ENCODE measurements at regions not wholly inside any gene's neighbourhood (a gene's known extent, or its start where the extent isn't known, plus 50 kb on each side); places are given as distances from the start of the nearest gene placed in this dataset.
"Not testable (repeated sequence)": the region's sequence is repeated elsewhere in the genome, so short reads cannot be mapped to it uniquely, and the experiment has no call there.

DNA sequence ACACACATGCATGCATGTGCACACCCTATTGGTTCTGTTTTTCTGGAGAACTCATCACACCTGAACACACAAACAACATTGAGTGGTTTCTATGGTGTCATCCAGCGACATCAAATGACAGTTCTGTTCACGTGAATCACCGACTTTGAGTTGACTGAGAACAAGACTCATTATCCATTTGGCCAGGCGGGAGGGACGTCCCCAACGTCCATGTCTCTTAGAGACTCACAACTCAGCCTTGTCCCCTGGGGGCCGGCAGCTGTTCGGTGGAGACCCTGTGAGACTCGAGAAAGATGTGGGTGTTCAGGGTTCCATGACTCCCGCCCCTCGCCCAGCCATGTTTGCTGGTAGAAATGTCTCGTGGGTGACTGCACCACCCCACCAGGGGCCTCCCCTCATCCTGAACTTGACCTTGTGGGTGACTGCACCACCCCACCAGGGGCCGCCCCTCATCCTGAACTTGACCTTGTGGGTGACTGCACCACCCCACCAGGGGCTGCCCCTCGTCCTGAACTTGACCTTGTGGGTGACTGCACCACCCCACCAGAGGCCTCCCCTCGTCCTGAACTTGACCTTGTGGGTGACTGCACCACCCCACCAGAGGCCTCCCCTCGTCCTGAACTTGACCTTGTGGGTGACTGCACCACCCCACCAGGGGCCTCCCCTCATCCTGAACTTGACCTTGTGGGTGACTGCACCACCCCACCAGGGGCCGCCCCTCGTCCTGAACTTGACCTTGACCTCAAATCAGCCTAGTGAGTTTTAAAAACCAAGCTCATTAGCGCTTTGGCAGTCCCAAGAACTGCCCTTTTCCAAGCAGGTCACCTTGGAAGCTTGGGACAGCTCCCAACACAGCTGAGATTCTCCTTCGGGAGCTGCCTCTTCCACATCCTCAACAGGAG is 163.8 kb downstream of the SHANK2 start:
- intact Hi-C loops (cut with micrococcal nuclease); DNase-seq; ATAC-seq: not testable (repeated sequence)

DNA sequence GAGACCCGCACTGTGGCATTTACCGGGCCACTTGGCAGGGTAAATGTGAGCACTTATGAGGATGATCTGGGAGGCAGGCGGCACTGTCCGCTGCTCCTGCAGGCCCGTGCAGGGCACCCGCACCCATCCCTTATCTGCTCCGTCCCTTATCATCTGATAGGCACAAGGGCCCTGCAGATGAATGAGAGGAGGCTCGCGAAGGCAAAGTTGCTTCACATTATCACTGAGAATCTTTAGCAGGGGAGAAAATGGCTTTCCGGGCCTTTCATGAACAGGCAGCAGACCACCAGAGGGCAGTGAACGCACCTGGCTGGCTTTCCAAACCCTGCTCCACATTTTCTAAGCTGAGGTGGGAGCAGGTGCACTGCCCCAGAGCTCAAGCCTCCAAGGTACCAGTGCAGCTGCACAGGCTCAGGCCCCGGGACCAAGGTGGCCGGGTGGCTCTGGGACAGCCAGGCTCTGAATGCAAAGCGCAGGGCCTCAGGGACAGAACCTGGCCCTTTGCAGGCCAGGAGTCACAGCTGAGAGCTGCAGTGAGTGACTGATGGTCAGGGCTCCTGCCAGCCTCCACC is 165.6 kb downstream of the SHANK2 start:
- no peak for DNase-seq
- intact Hi-C loops (cut with micrococcal nuclease), result no loop called here
- no peak for ATAC-seq

DNA sequence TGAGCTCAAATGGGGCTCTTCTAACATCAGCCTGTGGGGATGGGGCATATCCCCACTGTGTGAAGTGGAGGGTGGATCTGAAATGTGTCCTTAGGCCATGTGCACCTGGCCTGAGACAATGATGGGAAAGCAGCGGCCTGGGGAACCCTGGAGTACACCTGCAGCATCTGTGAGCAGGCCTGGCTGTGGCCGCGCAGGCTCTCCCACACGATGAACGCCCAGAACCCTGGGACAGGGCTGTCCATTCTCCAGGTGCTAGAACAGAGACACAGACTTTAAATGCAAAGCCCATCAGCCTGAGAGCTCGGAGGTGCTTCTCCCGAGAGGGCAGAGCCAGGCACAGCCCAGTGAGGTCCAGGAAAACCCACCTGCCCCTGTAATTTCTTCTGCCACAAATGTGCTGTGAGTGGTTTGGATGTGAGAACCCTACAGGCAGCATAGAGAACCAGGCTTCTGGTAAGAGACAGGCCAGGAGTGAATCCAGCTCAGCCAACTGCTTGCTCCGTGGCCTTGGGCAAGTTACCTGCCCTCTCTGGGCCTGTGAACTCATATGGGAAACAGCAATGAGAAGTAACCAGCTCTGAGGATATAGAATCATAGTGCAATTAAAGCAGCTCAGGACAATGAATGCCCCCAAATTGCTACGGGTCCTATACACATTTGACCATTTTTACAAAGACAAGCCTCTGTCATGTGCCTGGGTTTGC is 167.9 kb downstream of the SHANK2 start:
- ATAC-seq (no peak), DNase-seq (no peak)
- intact Hi-C loops (cut with micrococcal nuclease), result no loop called here

DNA sequence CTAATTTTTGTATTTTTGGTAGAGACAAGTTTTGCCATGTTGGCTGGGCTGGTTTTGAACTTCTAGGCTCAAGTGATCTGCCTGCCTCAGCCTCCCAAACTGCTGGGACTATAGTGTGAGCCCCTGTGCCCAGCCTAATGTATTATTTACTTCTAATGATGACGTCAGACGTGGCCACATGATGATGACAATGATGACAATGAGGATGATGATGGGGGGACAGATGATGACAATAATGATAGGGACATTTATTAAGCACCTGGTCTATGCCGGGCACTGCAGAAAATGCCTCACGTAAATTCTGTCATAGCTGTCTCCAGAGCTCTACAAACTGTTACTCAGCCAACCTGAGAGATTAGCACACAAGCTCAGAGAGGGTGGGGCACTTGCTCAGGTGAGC is 169.3 kb downstream of the SHANK2 start:
- intact Hi-C loops (cut with micrococcal nuclease), result no loop called here
- DNase-seq (no peak), ATAC-seq (no peak)

DNA sequence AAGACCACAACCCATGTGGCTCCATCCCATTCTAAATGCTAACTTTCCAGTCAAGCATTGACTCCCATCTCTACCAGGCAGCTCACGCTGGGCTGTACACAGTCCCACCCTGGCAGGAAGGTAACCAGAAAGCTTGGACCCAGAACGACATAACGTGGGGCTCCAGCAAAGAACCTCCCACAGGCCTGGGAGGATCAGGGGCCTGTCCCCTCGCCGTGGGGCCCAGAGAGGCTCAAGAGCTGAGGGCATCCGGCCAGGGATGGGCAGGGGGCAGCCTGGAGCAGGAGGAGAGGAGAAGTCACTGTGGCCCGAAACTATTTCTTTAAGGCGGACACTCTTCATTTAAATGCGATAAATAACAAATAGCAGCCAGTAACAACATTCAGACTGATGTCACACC is 169.9 kb downstream of the SHANK2 start:
- intact Hi-C loops (cut with micrococcal nuclease), result no loop called here
- DNase-seq (no peak), ATAC-seq (no peak)

DNA sequence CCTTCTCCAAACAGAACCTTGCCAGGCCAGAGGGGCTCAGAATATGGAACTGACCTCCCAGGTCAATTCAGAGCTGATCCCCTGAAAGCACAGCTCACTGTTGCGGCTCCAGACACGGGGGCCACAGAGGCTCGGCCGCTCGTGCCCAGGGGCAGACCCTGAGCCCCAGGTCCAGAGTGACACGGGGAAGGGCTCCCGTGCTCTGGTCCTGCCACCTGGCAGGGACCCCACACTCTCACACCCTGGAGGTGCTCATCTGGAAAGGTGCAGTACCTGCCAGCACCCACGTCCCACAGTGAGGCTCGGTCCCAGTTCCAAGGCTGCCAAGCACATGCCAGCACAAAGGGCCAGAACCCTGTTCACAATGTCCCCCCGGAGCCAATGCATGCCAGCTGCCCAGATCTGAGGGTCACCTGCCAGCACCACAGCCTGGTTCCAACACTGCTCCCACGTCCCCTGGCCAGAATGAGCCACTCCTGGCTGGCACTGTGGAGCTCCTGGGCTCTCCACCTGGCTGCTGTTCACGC is 170.6 kb downstream of the SHANK2 start:
- ATAC-seq, result no peak
- intact Hi-C loops (cut with micrococcal nuclease), result no loop called here
- DNase-seq, result no peak

DNA sequence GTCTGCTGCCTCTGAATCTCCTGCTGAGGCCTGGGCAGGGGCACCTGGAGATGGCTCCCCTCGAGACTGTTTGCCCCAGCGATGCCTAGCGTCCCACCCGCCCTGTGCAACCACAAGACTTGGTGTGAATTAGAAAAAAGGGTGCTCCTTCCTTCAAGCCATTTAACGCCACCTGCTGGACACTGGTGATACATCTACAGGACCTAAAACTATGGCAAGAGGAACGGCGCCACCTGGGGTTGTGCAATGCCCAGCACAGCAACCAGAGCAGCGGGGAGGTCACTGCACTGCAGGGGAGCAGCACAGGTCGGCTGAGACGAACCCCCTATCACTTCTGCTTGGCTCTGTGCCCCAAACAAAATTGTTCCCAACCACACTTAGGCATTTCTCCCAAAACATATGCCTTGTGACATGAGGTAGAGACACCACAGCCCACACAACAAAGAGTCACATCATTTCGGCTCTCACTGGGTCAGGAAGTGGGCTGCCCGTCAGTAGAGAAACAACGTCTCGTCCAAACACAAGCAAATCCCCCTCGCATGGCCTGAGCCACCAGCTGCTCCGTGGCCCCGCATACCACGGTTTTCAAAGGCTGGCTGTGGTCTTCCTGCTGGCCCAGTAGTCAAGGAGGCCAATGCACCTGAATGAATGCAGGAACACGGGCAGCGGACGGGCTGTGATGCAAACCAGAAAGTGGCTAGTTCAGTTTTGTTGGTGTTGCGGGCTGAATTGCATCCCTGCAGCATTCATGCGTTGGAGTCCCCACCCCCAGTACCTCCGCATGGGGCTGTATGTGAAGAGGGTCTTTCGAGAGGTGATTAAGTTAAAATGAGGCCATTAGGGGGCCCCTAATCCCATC is 171.9 kb downstream of the SHANK2 start:
- intact Hi-C loops (cut with micrococcal nuclease), result no loop called here
- peak; percentile 28 for ATAC-seq
- DNase-seq, result peak; percentile 57

DNA sequence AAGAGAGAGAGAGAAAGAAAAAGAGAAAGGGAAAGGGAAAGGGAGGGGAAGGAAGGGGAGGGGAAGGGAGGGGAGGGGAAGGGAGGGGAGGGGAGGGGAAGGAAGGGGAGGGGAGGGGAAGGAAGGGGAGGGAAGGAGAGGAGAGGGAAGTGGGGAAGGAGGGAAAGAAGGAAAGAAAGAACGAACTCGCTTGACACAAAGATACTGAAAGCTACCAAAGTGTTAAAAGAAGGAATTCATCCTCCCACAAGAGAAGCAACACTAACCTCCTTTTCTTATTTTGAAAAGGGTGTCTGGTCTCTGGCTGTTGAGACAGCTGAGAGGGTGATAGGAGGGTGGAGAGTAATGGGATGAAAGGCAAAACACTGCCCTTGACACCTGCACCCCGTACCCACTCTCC is 172.6 kb downstream of the SHANK2 start:
- no peak for ATAC-seq
- DNase-seq, result no peak
- intact Hi-C loops (cut with micrococcal nuclease), result no loop called here

DNA sequence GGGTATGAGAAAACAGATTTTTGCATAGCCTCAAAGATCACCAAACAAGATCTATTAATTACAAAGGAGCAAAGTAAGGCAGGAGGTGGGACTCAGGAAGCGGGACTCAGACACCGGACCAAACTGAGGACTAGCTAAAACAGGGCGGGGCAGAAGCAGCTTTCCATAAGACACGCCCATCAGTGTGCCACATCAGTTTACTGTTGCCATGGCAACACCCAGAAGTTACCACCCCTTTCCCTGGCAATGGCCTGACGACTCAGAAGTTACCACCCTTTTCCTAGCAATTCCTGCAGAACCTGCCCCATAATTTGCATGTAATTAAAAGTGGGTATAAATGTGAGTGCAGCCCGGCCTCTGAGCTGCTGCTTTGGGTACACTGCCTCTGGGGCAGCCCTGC is 173.9 kb downstream of the SHANK2 start:
- DNase-seq (no peak), ATAC-seq (no peak)
- intact Hi-C loops (cut with micrococcal nuclease), result no loop called here

DNA sequence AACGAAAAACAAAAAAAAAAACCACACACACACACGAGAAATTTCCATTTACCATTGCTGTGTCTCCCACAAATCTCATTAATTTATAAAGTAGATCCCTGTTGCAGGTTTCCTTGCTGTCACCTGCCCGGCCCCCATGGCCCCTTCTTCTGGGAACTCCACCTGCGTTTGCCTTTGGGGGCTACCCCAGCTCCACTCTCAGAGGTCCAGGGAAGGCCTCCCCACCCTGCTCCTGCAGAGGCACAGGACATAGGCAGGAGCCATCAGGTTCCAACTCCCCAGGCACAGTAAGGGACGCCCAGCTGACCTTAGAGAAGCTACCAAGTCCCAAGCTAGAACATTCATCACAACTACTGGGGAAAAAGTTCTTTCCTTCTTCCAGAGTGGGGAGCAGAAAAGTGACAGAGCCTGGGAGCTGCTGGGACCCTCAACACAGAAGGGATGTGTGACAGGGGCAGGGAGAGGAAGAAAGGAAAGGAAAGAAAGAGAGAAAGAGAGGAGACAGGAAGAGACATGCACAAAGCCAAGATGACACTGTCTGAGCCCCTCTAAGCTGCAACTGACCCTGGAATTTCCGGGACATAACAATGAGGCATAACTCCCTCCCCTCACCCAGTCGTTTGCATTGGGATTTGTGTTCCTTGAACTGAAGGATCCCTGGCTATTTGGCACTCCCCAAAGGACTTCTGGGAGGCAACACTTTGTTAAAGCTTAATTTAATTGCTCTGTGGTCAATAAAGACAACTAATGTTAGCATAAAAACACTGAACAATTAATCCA is 175.7 kb downstream of the SHANK2 start:
- DNase-seq (no peak), ATAC-seq (no peak)
- intact Hi-C loops (cut with micrococcal nuclease), result no loop called here

DNA sequence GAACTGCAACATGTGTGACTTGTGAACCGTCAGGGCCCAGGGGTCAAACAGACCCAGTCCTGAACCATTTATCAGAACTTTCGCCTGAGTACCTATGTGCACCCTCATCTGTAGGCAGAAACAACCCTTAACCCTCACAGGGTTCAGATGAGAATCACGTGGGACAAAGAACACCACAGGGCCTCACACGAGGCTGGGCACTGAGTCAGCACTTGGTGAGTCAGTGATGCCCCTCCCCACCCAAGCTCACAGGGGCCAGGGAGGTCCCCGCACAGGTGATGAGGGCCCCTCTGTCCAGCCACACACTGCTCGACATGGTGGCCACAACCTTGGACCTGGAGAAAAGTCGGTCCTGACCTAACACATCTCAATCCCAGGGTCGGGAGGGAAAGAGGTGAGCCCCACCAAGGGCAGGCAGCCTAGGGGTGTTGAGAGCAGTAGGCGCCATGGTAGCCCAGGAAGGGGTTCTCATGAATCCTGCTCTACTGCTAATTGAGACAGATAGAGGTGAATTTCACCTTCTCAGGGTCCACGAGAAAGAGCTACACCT is 176.4 kb downstream of the SHANK2 start:
- intact Hi-C loops (cut with micrococcal nuclease), result no loop called here
- DNase-seq, result no peak

DNA sequence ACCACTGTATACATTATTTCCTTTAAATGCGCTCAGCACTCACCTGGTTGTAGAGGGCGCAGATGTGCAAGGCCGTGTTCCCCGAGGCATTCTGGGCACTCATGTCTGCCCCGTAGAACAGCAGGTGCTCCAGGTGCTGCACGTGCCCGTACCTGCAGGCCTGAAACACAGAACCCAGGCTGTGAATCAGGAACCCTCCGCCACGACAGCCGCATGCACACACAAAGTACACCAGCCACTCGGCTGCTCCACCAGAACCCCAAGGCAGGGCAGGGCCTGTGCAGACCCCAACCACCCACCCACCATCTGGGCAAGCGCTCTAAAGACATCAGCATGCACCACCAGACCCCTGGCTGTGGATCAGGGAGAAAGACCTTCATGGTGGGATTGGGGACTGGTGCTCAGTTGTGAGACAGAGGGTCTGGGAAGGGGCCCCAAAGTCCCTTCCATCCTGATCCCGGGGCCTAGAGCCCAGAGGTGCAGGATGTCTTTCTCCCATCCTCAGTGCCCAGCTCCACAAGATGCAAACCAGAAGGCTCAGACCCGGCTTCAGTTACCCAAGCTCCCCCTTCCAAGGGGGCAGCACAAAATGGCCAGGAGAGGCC is 177.2 kb downstream of the SHANK2 start:
- DNase-seq (no peak), ATAC-seq (no peak)
- intact Hi-C loops (cut with micrococcal nuclease), result no loop called here

More for the DNA sequence above, 176.4 kb downstream of the SHANK2 start:
- no peak for ATAC-seq

DNA sequence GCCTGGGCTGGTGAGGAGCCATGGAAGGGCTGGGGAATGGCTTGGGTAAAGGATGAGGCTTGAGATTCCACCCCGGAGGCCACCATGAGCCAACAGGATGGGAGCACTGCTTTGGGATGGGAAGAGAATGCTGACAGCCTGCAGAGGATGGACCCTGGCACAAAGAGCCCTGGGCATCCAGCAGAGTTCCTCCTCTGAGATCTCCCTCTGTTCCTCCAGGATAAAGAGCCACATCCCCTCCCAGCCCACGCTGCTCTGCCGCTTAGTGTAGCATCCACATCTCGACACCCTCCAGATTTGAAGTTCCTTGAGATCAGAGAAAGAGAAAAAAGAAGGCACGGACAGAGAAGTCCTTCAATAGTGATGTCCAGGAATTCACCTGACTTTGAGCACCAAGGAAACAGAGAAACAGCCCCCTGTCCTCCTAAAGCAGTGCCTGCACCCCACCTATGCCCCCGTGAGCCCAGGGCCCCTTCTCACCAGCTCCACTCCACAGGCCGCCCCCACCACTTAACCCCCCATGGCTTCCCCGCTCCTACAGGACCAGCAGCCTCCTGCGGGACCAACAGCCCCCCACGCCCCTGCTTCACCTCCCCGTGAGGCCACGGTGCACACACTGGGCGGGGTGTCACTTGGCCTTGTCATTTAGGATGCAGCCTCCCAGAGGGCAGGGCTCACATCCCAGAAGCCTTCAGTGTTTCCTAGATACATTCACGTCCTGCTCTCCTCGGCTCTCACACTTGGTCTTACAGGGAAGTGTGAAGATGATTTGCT is 180.5 kb downstream of the SHANK2 start:
- intact Hi-C loops (cut with micrococcal nuclease), result no loop called here
- no peak for DNase-seq
- ATAC-seq, result no peak

DNA sequence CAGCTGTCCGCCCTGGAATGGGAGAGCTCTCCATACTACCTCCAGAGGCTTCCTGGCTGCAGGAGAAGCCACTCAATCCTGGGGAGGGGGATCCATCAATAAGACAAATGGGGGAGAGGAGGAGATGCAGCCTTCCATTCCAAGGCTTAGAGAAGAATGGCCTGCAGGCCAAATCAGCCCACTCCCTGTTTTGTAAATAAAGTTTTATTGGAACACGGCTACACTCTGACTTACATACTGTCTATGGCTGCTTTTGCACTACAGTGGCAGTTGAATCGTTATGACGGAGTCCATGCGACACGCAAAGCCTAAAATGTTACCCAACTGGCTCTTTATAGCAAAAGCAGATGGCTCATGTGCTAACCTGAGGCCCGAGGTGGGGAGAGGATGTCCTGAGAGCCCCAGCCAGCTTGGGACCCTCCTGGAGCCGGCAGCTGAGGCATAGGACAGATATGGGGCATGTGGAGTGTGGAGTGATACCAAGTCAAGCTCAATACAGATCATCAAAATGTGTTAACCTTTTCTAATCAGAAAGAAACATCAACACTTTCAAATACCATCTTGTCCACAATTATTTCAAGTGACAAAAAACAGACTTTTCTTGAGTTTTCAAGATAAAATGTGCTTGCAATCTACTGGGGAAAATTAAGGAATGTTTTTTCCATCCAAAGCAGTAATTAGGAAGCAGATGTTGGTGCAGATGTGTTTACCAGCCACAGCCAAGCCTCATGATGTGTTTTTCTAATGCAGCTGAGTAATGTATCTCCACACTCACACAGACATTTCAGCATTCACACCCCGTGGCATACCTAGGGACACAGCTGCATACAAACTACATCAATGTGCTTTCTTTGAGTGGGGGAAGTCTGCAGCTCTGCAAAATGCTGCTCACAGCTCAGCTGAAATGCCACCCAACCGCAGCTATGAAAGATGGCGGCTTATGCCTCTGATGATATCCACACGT is 181.6 kb downstream of the SHANK2 start:
- ATAC-seq, result no peak
- intact Hi-C loops (cut with micrococcal nuclease), result no loop called here

DNA sequence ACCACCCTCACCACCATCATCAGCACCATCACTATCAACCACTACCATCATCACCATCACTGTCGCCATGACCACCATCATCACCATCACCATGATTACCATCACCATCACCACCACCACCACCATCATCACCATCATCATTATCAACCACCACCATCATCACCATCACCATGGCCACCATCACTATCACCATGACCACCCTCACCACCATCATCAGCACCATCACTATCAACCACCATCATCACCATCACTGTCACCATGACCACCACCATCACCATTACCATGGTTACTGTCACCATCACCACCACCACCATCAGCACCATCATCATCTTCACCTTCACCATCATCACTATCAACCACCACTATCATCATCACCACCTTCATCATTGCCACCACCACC is 183.4 kb downstream of the SHANK2 start:
- ATAC-seq (no peak), DNase-seq (no peak)
- intact Hi-C loops (cut with micrococcal nuclease), result no loop called here

More for the DNA sequence above, 181.6 kb downstream of the SHANK2 start:
- no peak for DNase-seq

DNA sequence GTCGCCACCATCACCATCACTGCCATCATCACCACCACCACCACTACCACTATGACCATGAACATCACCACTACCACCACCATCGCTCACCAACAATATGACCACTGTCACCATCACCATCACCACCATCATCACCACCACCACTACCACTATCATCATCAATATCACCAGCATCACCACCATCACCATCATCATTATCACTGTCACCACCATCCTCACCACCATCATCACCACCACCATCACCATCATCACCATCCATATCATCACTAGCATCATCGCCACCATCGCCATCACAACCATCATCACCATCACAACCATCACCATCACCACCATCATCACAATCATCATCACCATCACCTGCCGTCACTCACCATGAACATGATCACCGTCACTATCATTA is 184.6 kb downstream of the SHANK2 start:
- intact Hi-C loops (cut with micrococcal nuclease), result no loop called here
- ATAC-seq (no peak), DNase-seq (no peak)
